SK-N-SH treated with all-trans-retinoic acid at 6 μM for 48 hours (cell line): ENCODE measurements at regions not wholly inside any gene's neighbourhood (a gene's known extent, or its start where the extent isn't known, plus 50 kb on each side); places are given as distances from the start of the nearest gene placed in this dataset.

ENCODE experiments used
- ATAC-seq: fragments of 200-7000 bp; cut with Tn5 transposase; 3 replicates; pipeline ENCODE4 v1.9.1; 2020; ENCODE audit warnings: mild to moderate bottlenecking, moderate library complexity
- ARNTL ChIP-seq: fragments of 450-650 bp; formaldehyde crosslinking; IDR thresholded peaks from 2 replicates; pipeline ENCODE4 v1.5.0; 2020; ENCODE audit warnings: low read depth, mild to moderate bottlenecking, moderate library complexity, borderline replicate concordance
- BACH2 ChIP-seq: fragments of 250-450 bp; sonication (Bioruptor Pico); IDR thresholded peaks from 2 replicates; pipeline ENCODE4 v1.9.0; 2021; ENCODE audit warnings: mild to moderate bottlenecking, borderline replicate concordance
- CSDC2 ChIP-seq: fragments of 250-450 bp; sonication (Bioruptor Pico); IDR thresholded peaks from 2 replicates; pipeline ENCODE4 v1.5.0; 2020; ENCODE audit warnings: mild to moderate bottlenecking, moderate library complexity
- GLIS3 ChIP-seq: fragments of 250-450 bp; sonication (Bioruptor Pico); IDR thresholded peaks from 2 replicates; pipeline ENCODE4 v1.5.0; 2020; ENCODE audit warnings: mild to moderate bottlenecking, moderate library complexity
- ISL1 ChIP-seq: fragments of 250-450 bp; sonication (Bioruptor Pico); IDR thresholded peaks from 2 replicates; pipeline ENCODE4 v2.1.2; 2022; ENCODE audit warnings: mild to moderate bottlenecking, moderate library complexity
- OSR1 ChIP-seq: fragments of 250-450 bp; sonication (Bioruptor Pico); IDR thresholded peaks from 2 replicates; pipeline ENCODE4 v1.8.0; 2022; ENCODE audit warnings: moderate library complexity, mild to moderate bottlenecking, inconsistent platforms
- PPARA ChIP-seq: fragments of 250-450 bp; sonication (Bioruptor Pico); IDR thresholded peaks from 2 replicates; pipeline ENCODE4 v1.5.0; 2020; ENCODE audit warnings: mild to moderate bottlenecking, borderline replicate concordance
- RARB ChIP-seq: fragments of 250-450 bp; sonication (Bioruptor Pico); IDR thresholded peaks from 2 replicates; pipeline ENCODE4 v1.8.0; 2021; ENCODE audit warnings: mild to moderate bottlenecking, moderate library complexity
- SNAI2 ChIP-seq: fragments of 250-450 bp; sonication (Bioruptor Pico); IDR thresholded peaks from 2 replicates; pipeline ENCODE4 v1.5.0; 2020; ENCODE audit warnings: mild to moderate bottlenecking, moderate library complexity
- TCF4 ChIP-seq: fragments of 250-450 bp; sonication (Bioruptor Pico); IDR thresholded peaks from 2 replicates; pipeline ENCODE4 v1.8.0; 2021; ENCODE audit warnings: mild to moderate bottlenecking, moderate library complexity, borderline replicate concordance
- TOX ChIP-seq: fragments of 250-450 bp; sonication (Bioruptor Pico); IDR thresholded peaks from 2 replicates; pipeline ENCODE4 v1.8.0; 2021; ENCODE audit warnings: mild to moderate bottlenecking, moderate library complexity, borderline replicate concordance
- ZC3H10 ChIP-seq: fragments of 250-450 bp; sonication (Bioruptor Pico); IDR thresholded peaks from 2 replicates; pipeline ENCODE4 v1.5.1; 2021; ENCODE audit warnings: mild to moderate bottlenecking, moderate library complexity
- ZFP3 ChIP-seq: fragments of 250-450 bp; sonication (Bioruptor Pico); IDR thresholded peaks from 2 replicates; pipeline ENCODE4 v1.5.0; 2020; ENCODE audit warnings: mild to moderate bottlenecking, moderate library complexity
- ZFP30 ChIP-seq: fragments of 450-650 bp; formaldehyde crosslinking; IDR thresholded peaks from 2 replicates; pipeline ENCODE4 v1.5.0; 2022; ENCODE audit warnings: mild to moderate bottlenecking, moderate library complexity
- ZNF565 ChIP-seq: fragments of 450-650 bp; formaldehyde crosslinking; conservative IDR thresholded peaks from 2 replicates; pipeline ENCODE4 v1.5.0; 2020; ENCODE audit warnings: low read depth, mild to moderate bottlenecking, moderate library complexity
- ZNF70 ChIP-seq: fragments of 450-650 bp; formaldehyde crosslinking; IDR thresholded peaks from 2 replicates; pipeline ENCODE4 v1.5.0; 2020; ENCODE audit warnings: mild to moderate bottlenecking, moderate library complexity
- ZNF8 ChIP-seq: fragments of 450-650 bp; formaldehyde crosslinking; IDR thresholded peaks from 2 replicates; pipeline ENCODE4 v1.5.0; 2020; ENCODE audit warnings: mild to moderate bottlenecking, moderate library complexity
- TF ChIP-seq, protein P1 (sequence below): fragments of 250-450 bp; sonication (Bioruptor Pico); IDR thresholded peaks from 2 replicates; pipeline ENCODE4 v1.5.1; 2021; ENCODE audit warnings: mild to moderate bottlenecking, moderate library complexity
- TF ChIP-seq, protein P2 (sequence below): fragments of 250-450 bp; sonication (Bioruptor Pico); IDR thresholded peaks from 2 replicates; pipeline ENCODE4 v1.8.0; 2021; ENCODE audit warnings: low read depth, mild to moderate bottlenecking, moderate library complexity, borderline replicate concordance
- TF ChIP-seq, protein P3 (sequence below): fragments of 250-450 bp; sonication (Bioruptor Pico); IDR thresholded peaks from 2 replicates; pipeline ENCODE4 v1.8.0; 2020; ENCODE audit warnings: mild to moderate bottlenecking, moderate library complexity, borderline replicate concordance
- TF ChIP-seq, protein P4 (sequence below): fragments of 250-450 bp; sonication (Bioruptor Pico); IDR thresholded peaks from 2 replicates; pipeline ENCODE4 v1.5.0; 2020; ENCODE audit warnings: mild to moderate bottlenecking, moderate library complexity
- TF ChIP-seq, protein P5 (sequence below): fragments of 250-450 bp; sonication (Bioruptor Pico); IDR thresholded peaks from 2 replicates; pipeline ENCODE4 v1.5.1; 2020; ENCODE audit warnings: low read depth, mild to moderate bottlenecking, moderate library complexity

DNA sequence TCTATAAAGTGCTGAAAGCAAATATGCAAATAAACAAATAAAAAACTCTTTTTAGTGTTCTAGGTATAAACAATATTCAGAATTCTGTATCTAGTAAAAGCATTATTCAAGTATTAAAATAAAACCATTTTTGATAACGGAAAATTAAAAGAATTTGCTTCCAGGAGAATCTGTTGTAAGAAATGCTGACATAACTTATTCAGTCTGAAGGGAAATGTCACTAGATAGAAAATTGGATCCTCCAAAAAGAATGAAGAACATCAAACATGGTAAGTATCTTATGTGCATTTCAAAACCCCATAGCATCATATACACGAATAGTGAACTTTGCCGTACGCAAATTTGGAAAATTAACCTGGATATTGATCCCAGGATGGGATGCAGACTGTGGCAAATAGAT, 506.7 kb downstream of the GLRX3 start (continued):
- TF ChIP-seq, protein P1, sequence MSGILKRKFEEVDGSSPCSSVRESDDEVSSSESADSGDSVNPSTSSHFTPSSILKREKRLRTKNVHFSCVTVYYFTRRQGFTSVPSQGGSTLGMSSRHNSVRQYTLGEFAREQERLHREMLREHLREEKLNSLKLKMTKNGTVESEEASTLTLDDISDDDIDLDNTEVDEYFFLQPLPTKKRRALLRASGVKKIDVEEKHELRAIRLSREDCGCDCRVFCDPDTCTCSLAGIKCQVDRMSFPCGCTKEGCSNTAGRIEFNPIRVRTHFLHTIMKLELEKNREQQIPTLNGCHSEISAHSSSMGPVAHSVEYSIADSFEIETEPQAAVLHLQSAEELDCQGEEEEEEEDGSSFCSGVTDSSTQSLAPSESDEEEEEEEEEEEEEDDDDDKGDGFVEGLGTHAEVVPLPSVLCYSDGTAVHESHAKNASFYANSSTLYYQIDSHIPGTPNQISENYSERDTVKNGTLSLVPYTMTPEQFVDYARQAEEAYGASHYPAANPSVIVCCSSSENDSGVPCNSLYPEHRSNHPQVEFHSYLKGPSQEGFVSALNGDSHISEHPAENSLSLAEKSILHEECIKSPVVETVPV (CRISPR knock-in tag): no peak
- no peak for TF ChIP-seq GLIS3 (CRISPR knock-in tag)
- TF ChIP-seq, all 23 proteins: peak for 0

DNA sequence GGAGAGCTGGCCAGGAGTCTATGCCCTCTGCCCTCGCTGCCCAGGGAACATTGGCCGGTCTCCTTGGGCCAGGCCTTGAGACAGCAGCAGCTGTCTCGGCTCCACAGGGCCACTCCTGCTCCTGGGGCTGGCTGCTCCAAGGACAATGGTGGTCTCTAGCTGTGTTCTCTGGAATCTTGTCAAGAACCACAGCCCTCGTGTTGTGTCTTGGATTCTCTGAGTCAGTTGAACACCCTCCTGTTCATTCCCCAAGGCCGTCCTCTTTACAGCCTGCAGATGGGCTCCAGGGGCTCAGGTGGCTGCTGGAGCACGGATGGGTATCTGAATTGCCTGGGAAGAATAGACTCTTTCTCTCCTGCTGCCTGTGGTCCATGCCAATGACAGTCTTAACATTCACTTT, 511.1 kb downstream of the GLRX3 start:
- no peak for ATAC-seq
- TF ChIP-seq RARB (CRISPR knock-in tag) (no peak), TOX (CRISPR knock-in tag) (no peak), ARNTL (CRISPR knock-in tag) (no peak), CSDC2 (CRISPR knock-in tag) (no peak), BACH2 (CRISPR knock-in tag) (no peak), SNAI2 (no peak), ZFP30 (no peak), GLIS3 (CRISPR knock-in tag) (no peak), ZNF8 (CRISPR knock-in tag) (no peak), ISL1 (no peak), TCF4 (CRISPR knock-in tag) (no peak), OSR1 (no peak)
- TF ChIP-seq, protein P2, sequence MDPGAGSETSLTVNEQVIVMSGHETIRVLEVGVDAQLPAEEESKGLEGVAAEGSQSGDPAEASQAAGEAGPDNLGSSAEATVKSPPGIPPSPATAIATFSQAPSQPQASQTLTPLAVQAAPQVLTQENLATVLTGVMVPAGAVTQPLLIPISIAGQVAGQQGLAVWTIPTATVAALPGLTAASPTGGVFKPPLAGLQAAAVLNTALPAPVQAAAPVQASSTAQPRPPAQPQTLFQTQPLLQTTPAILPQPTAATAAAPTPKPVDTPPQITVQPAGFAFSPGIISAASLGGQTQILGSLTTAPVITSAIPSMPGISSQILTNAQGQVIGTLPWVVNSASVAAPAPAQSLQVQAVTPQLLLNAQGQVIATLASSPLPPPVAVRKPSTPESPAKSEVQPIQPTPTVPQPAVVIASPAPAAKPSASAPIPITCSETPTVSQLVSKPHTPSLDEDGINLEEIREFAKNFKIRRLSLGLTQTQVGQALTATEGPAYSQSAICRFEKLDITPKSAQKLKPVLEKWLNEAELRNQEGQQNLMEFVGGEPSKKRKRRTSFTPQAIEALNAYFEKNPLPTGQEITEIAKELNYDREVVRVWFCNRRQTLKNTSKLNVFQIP (CRISPR knock-in tag): no peak
- TF ChIP-seq, protein P3, sequence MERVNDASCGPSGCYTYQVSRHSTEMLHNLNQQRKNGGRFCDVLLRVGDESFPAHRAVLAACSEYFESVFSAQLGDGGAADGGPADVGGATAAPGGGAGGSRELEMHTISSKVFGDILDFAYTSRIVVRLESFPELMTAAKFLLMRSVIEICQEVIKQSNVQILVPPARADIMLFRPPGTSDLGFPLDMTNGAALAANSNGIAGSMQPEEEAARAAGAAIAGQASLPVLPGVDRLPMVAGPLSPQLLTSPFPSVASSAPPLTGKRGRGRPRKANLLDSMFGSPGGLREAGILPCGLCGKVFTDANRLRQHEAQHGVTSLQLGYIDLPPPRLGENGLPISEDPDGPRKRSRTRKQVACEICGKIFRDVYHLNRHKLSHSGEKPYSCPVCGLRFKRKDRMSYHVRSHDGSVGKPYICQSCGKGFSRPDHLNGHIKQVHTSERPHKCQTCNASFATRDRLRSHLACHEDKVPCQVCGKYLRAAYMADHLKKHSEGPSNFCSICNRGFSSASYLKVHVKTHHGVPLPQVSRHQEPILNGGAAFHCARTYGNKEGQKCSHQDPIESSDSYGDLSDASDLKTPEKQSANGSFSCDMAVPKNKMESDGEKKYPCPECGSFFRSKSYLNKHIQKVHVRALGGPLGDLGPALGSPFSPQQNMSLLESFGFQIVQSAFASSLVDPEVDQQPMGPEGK (CRISPR knock-in tag): no peak
- TF ChIP-seq, all 23 proteins: peak for 0

DNA sequence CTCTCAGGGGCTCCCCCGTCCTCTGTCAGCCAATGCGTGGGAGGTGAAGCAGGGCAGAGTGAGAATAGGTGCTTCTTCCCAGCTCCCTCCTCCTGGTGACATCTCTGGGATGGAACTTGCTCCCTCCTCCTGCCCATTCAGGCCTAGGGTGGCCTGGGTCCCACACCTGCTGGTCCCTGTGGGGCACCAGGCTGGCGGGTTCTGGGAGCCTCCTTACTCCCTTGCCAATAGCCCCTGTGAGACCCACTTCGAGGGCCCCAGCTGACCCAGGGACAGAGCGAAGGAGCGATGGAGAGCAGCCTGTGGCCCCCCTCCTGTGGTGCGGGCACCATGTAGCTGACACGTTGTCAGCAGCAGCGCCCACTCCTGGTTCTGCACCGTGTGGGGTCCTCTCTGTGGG, 512.6 kb downstream of the GLRX3 start:
- no peak for ATAC-seq
- TF ChIP-seq GLIS3 (CRISPR knock-in tag) (no peak), ZNF565 (no peak), PPARA (CRISPR knock-in tag) (no peak), OSR1 (no peak), ARNTL (CRISPR knock-in tag) (no peak), BACH2 (CRISPR knock-in tag) (no peak), ZFP3 (no peak)
- TF ChIP-seq, protein P3 (CRISPR knock-in tag): no peak
- TF ChIP-seq, all 23 proteins: peak for 0

DNA sequence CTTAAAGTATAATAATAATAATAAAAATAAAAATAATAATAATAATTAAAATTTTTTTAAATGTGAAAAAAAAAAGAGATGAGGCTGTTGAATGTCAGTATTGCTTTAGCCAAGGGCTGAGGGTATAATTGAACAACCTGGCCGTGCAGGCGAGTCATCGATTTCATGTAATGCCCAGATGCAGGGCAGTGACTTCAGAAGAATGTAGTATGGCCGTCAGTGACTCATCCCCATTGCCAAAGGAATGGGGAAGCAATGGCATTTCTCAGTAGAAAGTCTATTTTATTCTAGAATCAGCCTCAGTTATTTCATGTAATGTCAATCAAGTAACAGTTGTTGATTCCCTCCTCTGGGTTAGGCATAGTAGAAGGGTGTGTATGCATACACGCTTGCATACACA, 516.4 kb downstream of the GLRX3 start:
- no peak for TF ChIP-seq GLIS3 (CRISPR knock-in tag)
- TF ChIP-seq TOX (CRISPR knock-in tag): no peak
- TF ChIP-seq ZC3H10 (CRISPR knock-in tag): no peak
- TF ChIP-seq, protein P1 (CRISPR knock-in tag): no peak
- no peak for TF ChIP-seq BACH2 (CRISPR knock-in tag)
- no peak for TF ChIP-seq PPARA (CRISPR knock-in tag)
- no peak for TF ChIP-seq ZNF70 (CRISPR knock-in tag)
- TF ChIP-seq, protein P4, sequence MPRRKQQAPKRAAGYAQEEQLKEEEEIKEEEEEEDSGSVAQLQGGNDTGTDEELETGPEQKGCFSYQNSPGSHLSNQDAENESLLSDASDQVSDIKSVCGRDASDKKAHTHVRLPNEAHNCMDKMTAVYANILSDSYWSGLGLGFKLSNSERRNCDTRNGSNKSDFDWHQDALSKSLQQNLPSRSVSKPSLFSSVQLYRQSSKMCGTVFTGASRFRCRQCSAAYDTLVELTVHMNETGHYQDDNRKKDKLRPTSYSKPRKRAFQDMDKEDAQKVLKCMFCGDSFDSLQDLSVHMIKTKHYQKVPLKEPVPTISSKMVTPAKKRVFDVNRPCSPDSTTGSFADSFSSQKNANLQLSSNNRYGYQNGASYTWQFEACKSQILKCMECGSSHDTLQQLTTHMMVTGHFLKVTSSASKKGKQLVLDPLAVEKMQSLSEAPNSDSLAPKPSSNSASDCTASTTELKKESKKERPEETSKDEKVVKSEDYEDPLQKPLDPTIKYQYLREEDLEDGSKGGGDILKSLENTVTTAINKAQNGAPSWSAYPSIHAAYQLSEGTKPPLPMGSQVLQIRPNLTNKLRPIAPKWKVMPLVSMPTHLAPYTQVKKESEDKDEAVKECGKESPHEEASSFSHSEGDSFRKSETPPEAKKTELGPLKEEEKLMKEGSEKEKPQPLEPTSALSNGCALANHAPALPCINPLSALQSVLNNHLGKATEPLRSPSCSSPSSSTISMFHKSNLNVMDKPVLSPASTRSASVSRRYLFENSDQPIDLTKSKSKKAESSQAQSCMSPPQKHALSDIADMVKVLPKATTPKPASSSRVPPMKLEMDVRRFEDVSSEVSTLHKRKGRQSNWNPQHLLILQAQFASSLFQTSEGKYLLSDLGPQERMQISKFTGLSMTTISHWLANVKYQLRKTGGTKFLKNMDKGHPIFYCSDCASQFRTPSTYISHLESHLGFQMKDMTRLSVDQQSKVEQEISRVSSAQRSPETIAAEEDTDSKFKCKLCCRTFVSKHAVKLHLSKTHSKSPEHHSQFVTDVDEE (CRISPR knock-in tag): no peak
- no peak for TF ChIP-seq ZFP30
- no peak for TF ChIP-seq ISL1
- TF ChIP-seq, protein P5, sequence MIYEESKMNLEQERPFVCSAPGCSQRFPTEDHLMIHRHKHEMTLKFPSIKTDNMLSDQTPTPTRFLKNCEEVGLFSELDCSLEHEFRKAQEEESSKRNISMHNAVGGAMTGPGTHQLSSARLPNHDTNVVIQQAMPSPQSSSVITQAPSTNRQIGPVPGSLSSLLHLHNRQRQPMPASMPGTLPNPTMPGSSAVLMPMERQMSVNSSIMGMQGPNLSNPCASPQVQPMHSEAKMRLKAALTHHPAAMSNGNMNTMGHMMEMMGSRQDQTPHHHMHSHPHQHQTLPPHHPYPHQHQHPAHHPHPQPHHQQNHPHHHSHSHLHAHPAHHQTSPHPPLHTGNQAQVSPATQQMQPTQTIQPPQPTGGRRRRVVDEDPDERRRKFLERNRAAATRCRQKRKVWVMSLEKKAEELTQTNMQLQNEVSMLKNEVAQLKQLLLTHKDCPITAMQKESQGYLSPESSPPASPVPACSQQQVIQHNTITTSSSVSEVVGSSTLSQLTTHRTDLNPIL (CRISPR knock-in tag): no peak
- TF ChIP-seq ZNF8 (CRISPR knock-in tag): no peak
- no peak for TF ChIP-seq SNAI2
- no peak for TF ChIP-seq CSDC2 (CRISPR knock-in tag)
- no peak for TF ChIP-seq ARNTL (CRISPR knock-in tag)
- ATAC-seq: no peak
